Activated T-helper 1 cell treated with Interleukin-2 at 50 U/mL for 16 hours (primary cell): ENCODE measurements at regions not wholly inside any gene's neighbourhood (a gene's known extent, or its start where the extent isn't known, plus 50 kb on each side); places are given as distances from the start of the nearest gene placed in this dataset.

Experiments
- DNase-seq: peaks from one replicate; pipeline ENCODE4 v3.0.0-alpha.2; 2020; ENCODE audit warnings: low read depth

DNA sequence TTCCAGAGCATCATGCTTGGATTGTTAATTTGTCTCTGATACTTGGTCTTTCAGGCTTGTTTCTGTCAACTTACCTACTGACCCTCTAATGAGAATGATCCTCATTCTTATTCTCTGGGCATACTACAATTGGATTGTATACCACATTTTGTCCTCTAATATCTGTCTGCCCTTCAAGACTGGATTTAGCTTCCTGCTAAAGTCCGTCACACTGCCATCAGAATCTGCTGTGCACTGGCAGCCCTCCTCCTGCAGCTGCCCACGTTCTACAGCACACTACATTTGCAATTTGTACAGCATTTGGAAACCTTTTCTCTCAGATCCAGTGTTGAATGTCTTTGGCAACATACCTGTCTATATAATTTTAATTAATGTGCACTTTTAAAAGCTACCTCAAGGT lies 183.1 kb downstream of the ZNF330 start:
- no peak for DNase-seq

DNA sequence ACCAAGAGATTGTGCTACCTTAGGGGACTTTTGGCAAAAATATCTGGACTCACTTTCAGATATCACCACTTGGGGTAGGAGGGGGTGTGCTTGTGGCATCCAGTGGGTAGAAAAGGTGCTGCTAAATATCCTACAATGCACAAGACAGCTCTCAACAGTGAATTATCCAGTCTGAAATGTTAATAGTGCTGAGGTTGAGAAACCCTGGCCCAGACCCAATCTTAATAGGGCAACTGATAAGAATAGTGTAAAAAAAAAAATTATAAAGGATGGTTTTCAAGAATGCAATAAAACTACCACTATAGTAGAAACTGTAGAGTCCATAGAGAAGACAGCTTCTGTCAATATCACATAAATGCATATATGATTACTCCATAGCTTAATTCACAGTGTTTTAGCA lies 185.5 kb downstream of the ZNF330 start:
- DNase-seq: no peak

DNA sequence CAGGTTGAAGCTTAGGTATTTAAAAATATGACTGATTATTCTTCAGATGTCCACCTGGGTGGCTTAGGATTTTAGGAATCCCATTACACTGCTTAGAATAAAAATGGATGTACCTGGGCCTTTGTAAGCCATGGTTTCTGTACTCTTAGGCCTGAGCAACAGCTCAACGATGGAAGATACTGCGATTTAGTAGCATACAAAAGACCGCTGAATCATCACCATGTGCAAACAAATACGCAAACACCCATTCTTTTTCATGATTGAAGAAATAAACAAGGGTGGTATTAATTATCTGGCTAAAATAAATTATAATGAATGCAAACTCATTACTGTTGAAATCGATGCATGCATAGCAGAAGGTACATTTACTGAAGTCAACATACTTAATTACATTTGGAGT lies 188.9 kb downstream of the ZNF330 start:
- DNase-seq: no peak

DNA sequence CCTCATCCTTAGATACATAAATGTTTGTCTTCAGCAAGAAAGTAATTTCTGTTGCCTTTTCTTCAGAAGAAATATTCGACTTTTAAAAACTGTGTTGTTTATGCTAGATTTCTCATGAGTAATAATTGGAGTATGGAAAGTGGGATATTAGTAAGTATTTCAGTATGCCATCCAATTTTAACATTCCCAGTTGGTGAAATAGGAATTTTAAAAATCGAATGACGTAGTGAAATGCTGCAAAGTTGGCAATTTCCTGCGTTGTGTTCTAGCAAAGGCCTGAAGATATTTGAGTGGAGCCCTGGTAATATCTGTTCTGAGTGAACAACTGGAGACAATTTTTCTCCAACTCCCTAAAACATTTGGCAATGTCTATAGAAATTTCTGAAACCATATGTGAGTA lies 190.1 kb downstream of the ZNF330 start:
- DNase-seq: no peak

DNA sequence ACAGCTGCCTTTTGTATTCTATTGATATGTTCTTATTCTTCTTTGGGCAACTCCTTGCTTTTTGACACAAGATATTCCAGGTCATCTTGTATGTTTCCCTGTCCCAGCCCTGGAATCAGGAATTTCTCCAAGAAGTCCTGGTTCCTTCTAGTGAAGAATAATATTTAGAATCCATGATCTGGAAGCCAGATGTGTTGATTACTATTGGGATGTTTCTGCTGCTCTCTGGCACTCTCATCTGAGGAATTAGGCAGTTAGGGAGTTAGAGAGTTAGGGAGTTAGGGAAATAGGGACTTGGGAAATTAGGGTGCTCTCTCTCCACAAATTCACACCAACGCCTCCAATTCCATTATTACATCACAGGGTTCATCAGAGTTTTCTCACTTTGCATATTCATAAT lies 191.2 kb downstream of the ZNF330 start:
- DNase-seq: no peak

DNA sequence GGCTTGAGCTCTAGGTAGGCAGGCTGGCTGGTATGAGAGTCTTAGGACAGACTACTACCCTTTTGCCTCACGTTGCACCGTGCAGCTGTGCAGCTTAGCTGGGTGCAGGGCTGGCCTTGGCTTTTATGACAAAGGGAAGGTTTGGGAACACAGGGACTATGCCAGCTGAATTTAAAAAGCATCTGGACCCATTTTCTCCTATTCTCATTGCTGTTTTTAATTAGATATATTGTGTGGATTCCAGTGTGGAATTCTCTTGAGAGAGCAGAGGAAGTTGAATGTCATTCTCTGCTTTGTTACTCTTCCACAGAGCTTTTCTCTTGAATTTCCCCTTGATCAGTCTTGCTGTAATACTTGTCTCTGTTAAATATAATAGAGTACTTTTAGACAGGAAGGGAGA lies 192.7 kb downstream of the ZNF330 start:
- DNase-seq: no peak

DNA sequence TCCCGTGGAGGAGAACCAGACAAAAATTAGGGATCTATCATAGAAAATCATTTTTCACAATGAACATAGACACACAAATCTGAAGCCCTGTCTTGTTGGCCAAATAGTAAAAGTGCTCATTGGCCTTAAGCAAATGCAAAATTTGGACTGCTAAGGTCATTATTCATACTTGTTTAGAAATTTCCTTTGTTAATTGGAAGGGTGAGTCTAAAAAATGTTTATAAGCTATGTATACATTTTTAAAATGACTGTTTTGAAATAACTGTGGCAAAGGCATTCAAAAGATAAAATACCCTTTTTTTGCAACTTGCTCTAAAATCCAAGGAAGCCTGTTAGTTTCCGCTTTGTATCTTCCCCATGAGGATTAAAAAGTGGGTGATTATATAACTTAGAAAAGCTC lies 195.0 kb downstream of the ZNF330 start:
- no peak for DNase-seq

DNA sequence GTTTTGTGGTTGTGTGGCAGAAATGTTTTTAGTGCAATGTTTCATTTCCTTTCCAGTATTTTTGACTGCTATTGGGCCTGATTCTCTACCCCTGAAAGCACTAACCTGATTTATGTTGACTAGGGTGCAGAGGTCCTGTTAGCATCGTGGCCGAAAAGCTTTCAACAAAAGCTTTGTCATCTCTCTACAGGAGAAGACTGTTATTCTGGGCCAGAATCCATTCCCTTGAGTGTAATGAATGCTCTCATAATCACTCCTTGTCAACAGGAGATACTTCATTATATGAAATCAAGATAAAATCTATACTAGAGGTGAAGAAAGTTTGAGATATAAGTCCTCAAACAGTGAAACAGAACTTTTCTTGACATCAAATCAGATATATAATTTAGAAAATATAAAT lies 195.5 kb downstream of the ZNF330 start:
- DNase-seq: no peak

DNA sequence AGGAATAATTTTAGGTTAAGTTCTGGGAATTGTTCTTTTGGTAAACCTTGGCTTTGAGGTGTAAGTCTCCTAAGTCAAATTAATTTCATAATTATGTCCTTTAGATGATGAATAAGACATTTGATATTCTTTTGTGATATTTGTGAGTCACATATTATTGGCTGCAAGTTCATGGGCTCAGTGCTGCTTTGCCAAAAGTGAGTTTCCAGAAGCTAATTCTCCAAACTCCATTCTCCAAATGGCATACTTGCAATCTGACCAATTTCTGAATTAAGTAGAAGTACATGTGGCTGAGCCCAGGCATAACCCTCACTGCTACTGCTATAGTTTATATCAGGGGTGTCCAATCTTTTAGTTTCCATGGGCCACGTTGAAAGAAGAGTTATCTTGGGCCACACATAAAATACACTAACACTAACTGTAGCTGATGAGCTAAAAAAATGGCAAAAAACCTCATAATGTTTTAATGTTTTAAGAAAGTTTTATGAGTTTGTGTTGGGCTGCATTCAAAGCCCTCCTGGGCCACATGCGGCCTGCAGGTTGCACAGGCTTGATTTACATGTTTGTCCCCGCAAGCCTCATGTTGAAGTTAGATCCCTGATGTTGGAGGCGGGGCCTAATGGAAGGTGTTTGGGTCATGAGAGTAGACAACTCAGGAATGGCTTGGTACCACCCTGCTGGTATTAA lies 196.1 kb downstream of the ZNF330 start:
- DNase-seq: no peak

DNA sequence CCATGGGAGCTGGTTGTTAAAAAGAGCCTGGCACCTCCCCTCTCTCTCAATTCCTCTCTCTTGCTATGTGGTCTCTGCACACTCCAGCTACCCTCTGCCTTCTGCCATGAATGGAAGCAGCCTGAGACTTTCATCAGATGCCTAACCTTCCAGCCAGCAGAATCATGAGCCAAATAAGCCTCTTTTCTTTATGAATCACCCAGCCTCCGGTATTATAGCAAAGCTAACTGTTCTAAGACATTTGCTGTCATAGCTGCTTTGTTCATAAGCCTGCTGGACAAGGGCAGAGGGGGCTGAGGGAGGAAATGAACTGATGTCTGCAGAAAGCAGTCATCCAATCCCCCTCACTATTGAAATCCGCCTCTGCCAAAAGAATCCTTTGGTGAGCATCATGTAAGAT lies 196.7 kb downstream of the ZNF330 start:
- no peak for DNase-seq

DNA sequence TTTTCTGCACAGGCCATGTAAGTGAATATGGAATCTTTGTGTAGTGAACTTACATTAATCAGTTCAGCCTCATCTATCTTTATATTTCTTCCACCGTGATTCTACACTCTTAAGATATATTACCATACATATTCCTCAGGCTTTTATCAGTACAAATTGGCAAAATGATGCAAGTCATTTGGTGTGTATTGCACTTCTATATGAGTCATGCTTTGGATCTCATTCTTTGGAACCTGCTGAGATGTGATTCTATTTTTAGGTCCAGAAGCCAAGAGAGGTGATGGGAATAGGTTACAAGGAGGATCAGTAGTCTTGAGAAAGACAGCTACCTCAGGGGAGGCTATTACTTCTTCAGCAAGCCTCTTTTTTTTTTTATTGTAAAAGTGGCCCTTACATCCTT lies 204.4 kb downstream of the ZNF330 start:
- DNase-seq: no peak

DNA sequence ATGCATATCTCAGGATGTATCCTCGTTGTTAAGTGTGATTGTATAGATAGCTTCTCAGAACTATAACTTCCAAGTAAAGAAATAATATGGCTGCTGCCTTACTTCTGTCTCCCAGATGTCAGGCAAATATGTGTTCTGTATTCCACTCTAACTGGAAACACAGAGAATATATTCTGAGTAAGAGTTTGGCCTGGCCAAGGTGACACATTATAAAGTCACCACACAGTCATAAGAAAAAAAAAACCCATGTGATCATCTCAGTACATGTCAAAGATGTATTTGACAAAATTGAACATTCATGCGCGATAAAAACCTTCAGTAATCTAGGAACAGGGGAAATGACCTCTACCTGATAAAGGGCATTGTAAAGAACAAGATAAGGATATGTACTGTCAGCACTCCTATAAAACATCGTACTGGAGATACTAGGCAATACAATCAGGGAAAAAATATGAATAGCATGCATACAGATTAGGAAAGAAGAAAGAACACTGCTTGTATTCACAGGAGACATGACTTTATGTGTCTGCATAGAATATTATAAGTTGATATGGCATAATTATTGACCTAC lies 207.1 kb downstream of the ZNF330 start:
- DNase-seq: no peak

DNA sequence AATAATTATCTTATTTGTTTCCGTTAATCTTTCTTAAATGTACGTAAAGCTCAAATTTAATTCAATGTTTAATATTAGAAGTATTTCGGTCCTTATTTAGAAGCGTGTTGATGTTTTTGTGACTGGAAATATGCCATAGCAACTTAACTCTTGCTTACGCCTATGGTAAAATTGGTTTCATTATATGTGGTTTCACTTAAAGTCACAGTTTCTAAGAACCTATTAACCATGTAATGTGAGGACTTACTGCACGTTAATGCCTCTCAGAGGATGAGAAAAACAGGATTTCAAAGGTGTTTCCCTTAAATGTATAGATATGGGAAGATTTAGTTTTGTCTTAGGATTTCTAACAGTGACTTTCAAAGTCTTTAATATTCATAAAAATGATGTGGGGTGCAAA lies 206.4 kb upstream of the IL15 start:
- DNase-seq: no peak

DNA sequence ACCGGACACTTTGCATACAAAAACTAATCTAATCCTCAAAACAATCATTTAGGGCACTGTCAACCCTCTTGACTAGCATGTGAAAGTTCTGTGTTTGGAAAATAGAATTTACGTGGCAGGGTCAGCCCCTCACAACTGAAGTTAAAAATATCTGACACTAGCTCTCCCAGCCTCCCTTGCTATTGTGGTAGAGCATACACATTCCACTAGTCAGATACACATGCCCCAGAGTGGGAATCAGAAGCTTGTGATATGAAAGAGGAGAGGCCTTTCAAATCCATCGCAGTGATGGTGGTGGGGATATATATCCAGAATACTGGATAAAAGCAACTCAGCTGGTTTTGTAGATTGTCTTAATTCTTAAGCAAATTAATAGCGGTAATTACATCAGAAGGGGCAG lies 205.7 kb upstream of the IL15 start:
- no peak for DNase-seq

DNA sequence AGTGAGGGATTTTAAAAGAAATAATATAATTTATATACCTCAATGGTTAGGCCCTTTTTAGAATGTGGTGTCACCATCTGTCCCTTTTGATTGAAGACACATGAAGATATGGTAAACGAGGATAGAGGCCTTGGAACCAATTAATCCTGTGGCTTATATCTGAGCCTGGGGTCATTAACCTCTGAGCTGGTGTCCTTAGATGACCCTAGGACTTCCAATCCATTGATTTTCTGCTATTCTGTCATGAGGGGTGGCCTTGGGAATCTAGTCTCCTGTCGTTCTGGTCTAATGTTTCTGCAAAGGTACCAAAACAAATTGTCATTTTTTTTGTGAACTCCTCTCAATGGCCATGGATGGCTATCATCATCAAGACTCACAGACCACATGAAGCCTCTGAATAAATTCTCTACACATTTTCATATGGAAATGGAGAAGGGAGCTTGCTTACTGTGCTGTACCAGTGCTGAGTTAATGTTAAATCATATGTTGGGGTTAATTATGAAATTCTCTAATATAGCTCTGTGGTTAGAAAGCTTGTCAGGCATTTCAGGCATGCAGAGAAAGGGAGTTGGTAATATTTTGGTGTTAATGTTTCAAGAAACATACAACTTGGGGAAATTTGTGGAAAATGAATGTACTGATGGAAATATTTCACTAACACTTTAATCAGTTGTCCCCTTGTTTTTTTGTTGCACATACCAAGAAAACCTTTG lies 204.2 kb upstream of the IL15 start:
- DNase-seq: no peak

DNA sequence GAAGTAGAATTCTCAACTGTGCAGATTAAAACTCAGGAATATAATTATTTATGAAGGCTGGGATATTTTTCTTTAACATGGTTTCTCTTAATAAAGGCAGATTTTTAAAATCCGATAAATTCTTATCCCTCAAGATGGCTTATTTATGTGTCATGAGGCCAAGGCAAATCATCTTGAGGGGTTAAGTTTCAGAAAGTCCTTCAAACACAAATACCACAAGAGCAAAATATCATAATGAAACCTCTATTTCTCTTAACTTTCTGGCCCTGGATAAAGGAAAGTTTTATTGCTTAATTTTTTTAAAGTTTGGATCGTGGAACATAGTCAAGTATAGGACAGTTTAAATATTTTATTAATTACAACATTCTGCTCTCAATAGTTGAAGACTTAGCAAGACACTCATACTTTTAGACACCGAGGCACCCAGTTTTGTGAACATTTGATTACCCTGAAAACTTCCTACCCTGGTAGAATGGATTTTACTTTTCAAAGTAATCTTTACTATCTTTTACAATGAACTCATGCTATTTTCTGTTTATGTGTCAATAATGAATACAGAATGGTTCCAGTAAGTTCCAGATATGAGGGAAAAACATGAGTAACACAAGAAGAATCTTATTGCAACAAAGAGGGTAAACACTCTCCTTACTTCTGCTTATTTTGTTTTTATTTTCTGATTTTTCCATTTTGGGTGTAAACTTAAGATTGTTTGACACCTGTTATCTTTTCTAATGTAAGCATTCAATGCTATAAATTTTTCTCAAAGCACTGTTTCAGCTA lies 200.7 kb upstream of the IL15 start:
- DNase-seq: no peak

DNA sequence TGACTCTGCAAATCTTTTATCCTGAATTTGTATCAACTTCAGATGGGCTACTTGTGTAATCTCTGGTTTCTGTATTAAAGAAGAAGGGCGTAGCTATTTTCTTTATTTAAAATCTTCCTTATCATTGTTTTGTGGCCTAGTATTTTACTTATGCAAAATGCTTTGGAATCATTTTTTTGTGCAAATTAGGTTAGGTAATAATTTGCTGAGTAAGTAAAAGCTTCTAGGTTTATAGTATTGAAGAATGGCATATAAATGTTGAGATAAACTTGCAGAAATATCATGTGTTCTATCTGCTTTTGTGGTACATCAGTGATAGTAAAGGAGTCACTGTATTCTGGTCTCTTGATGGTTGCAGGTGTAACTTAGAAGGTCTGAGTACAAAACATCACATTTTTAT lies 197.2 kb upstream of the IL15 start:
- no peak for DNase-seq

DNA sequence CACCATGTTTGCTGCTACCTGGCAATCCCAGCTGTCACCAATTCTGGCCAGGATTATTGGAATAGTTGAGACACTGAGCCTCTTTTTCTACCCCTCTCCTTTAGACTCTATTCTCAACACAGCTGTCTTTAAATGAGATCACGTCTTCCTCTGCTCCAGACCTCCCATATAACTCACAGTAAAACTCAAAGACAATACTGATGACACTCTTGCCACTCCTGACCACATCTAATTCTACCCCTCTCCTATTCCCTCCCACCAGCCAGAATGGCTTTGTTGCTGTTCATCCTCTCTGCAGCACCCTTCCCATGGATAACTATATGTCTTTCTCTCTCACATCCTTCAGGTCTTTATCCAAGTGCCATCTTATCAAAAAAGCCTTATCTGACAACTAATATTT lies 188.6 kb upstream of the IL15 start:
- DNase-seq: no peak

DNA sequence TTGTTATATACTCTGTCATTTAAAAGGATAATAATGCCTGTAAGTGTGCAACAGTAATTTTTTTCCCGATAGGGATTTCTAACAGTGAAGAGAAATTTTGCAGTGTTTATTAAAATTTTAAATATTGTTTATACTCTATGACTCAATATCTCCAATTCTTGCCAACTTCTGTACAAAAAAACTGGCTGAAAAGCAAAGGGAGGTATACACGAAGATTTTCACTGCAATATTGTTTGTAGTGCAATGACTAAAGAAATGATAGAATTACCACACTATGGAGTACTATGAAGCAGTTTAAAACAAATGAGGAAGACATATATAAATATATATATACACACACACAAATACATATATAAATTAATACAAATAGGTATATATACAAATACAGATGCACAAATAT lies 187.9 kb upstream of the IL15 start:
- no peak for DNase-seq

DNA sequence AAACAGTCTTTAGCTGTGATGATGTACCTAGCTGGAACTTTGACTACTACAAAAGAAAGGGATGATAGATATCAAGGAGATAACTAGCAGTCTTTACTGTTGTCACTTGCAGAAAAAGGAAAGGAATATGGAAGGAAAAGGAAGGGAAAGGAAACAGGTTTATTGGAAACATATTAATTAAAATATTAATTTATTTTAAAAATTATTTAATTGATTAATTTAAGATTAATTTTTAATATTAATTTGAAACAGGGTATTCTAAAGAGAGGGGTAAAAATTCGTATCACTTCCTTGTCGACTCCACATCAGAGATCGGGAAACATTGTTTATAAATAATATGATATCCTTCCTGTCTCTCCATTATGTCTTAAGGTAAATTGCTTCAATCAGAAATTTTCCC lies 186.5 kb upstream of the IL15 start:
- no peak for DNase-seq

DNA sequence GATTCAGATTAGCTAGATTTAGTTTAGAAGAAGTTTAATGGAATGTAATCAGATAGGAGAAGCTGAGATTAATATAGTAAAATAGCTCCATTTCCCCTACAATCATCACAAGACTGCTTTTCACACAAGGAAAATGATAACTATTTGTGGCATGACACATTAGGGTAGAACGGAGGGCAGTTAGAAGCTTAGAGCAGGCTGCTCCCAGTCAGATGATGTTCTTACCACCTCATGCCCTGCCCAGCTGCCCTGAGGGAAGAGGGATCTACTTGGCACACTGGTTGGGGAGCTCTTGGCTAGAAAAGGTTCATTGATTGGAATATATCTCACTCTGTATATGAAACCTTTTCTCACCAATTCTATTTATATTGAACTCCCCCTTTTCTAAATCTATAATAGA lies 180.7 kb upstream of the IL15 start:
- no peak for DNase-seq

DNA sequence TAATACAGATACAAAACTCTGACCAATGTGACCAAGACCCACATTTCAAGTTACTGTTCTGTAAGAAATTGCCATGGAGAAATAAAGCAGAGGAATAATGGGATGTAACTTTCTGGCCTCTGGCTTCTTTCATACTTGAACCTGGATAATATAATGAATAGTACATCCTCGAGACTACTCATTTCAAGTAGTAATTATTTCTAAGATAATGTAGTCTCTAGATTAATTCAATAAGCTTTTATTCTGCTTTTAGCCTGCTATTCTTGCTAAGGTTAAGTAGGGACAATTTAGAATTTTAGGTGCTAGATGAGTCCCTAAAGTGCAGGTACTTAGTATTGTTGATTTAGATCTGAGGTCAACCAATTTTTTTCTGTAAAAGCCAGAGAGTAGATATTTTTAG lies 178.7 kb upstream of the IL15 start:
- DNase-seq: no peak

DNA sequence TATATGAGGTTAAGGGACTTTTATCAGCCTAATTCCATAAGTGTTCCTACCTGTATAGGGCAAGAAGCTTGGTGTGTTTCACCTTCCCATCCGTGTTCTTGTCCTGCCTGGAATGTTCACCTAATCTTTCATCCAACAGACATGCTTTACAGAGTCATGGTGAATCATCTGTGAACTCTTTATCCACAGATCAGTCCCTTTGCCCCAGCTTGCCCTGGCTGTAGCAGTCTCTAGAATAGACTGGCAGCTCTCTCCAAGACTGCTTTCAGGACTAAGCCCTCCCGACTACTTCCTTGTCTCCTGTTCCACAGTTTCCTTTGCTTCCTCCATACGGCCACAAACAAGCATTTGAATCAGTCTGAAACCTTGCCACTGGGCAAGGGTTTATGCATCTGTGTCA lies 177.9 kb upstream of the IL15 start:
- DNase-seq: no peak
